Astrocyte (in vitro differentiated cells and primary cell): ENCODE measurements at regions not wholly inside any gene's neighbourhood (a gene's known extent, or its start where the extent isn't known, plus 50 kb on each side); places are given as distances from the start of the nearest gene placed in this dataset.

Experiments used
- DNase-seq: peaks from one replicate; pipeline ENCODE4 v3.0.0-alpha.2; 2010; ENCODE audit warnings: low read depth
- FAIRE-seq: peaks from 2 replicates; lab custom pipeline; 2011; peaks lifted over from hg19 to GRCh38; lab: Jason Lieb, UNC
- H2AFZ ChIP-seq: 2 replicates; pipeline ENCODE4 v1.6.0; 2012; ENCODE audit warnings: low read depth, low read length, inconsistent platforms
- H3K27ac ChIP-seq: 2 replicates; pipeline ENCODE4 v1.5.1; 2011; ENCODE audit warnings: low read depth, low read length, inconsistent platforms
- H3K27me3 ChIP-seq: 2 replicates; pipeline ENCODE4 v1.6.0; 2011; ENCODE audit warnings: low read length, inconsistent platforms; ENCODE audit not compliant: insufficient read depth
- H3K36me3 ChIP-seq: 2 replicates; pipeline ENCODE4 v1.5.1; 2011; ENCODE audit warnings: low read length, inconsistent platforms; ENCODE audit not compliant: insufficient read depth
- H3K4me1 ChIP-seq: 2 replicates; pipeline ENCODE4 v1.5.1; 2011; ENCODE audit warnings: low read length, inconsistent platforms; ENCODE audit not compliant: insufficient read depth
- H3K4me2 ChIP-seq: 2 replicates; pipeline ENCODE4 v1.6.0; 2012; ENCODE audit warnings: low read length, inconsistent platforms
- H3K4me3 ChIP-seq: 2 replicates; pipeline ENCODE4 v1.5.1; 2011; ENCODE audit warnings: low read depth, mild to moderate bottlenecking, low read length, inconsistent platforms; ENCODE audit not compliant: insufficient read depth
- H3K79me2 ChIP-seq: 2 replicates; pipeline ENCODE4 v1.6.0; 2012; ENCODE audit warnings: mild to moderate bottlenecking, low read length, inconsistent platforms; ENCODE audit not compliant: insufficient read depth
- H3K9ac ChIP-seq: 2 replicates; pipeline ENCODE4 v1.6.0; 2012; ENCODE audit warnings: mild to moderate bottlenecking, low read length, inconsistent platforms
- H3K9me3 ChIP-seq: 2 replicates; pipeline ENCODE4 v1.5.1; 2012; ENCODE audit warnings: low read depth, mild to moderate bottlenecking, low read length, inconsistent platforms; ENCODE audit not compliant: insufficient read depth
- H4K20me1 ChIP-seq: 2 replicates; pipeline ENCODE4 v1.6.0; 2012; ENCODE audit warnings: low read length, inconsistent platforms; ENCODE audit not compliant: insufficient read depth
- H3K27ac Mint-ChIP-seq: one replicate; pipeline ENCODE4 v1.8.0; 2021; ENCODE audit warnings: mild to moderate bottlenecking, mixed read lengths; ENCODE audit not compliant: unreplicated experiment
- H3K27me3 Mint-ChIP-seq: one replicate; pipeline ENCODE4 v1.8.0; 2021; ENCODE audit warnings: low read depth, mixed read lengths; ENCODE audit not compliant: unreplicated experiment
- H3K36me3 Mint-ChIP-seq: one replicate; pipeline ENCODE4 v1.8.0; 2021; ENCODE audit warnings: low read depth, mixed read lengths; ENCODE audit not compliant: unreplicated experiment
- H3K4me1 Mint-ChIP-seq: one replicate; pipeline ENCODE4 v1.8.0; 2021; ENCODE audit warnings: low read depth, mixed read lengths; ENCODE audit not compliant: unreplicated experiment
- H3K4me3 Mint-ChIP-seq: one replicate; pipeline ENCODE4 v1.8.0; 2021; ENCODE audit warnings: mild to moderate bottlenecking, moderate library complexity, mixed read lengths; ENCODE audit not compliant: unreplicated experiment
- H3K9me3 Mint-ChIP-seq: one replicate; pipeline ENCODE4 v1.8.0; 2021; ENCODE audit warnings: mild to moderate bottlenecking, mixed read lengths; ENCODE audit not compliant: unreplicated experiment
- EZH2 ChIP-seq: IDR thresholded peaks from 2 replicates; pipeline ENCODE4 v1.6.1; 2012; ENCODE audit warnings: mild to moderate bottlenecking, low read length, inconsistent platforms; ENCODE audit not compliant: insufficient read depth
- TF ChIP-seq, protein P1 (sequence below): IDR thresholded peaks from 2 replicates; pipeline ENCODE4 v1.5.1; 2011; ENCODE audit warnings: low read depth, mild to moderate bottlenecking, inconsistent platforms, low read length, moderate library complexity; ENCODE audit not compliant: insufficient read depth

DNA sequence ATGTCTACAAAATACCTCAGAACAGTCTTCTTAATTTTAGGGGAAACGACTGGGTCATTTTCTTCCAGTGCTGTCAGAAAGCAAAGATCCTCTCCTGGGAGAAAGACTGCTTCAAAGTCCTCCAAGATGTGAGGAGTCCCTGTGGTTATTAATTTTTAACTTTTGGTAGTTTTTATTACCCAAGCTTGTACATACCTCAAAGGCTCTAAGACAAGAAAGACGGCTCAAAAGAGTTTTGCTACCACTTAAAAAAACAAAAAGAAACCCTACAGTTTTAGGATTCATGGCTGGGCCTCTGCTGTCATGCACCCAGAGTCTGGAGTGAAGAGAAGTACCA lies 56.1 kb upstream of the APCDD1L start:
- no peaks in the 10 kb centered on the region for H3K36me3 ChIP-seq
- peak overlapping the region; percentile 47 for H3K4me2 ChIP-seq
- Mint-ChIP-seq H3K4me3 (no peak overlapping the region), H3K27me3 (peaks cover 3% of the 10 kb centered on the region), H3K4me1 (peaks cover 3% of the 10 kb centered on the region), H3K9me3 (no peaks in the 10 kb centered on the region), H3K36me3 (peaks cover 3% of the 10 kb centered on the region), H3K27ac (no peak overlapping the region)
- FAIRE-seq: no peak
- DNase-seq: no peak
- H2AFZ ChIP-seq: no peak overlapping the region
- no peaks in the 10 kb centered on the region for H3K9me3 ChIP-seq
- H4K20me1 ChIP-seq: no peaks in the 10 kb centered on the region
- no peak for TF ChIP-seq EZH2
- TF ChIP-seq, protein P1, sequence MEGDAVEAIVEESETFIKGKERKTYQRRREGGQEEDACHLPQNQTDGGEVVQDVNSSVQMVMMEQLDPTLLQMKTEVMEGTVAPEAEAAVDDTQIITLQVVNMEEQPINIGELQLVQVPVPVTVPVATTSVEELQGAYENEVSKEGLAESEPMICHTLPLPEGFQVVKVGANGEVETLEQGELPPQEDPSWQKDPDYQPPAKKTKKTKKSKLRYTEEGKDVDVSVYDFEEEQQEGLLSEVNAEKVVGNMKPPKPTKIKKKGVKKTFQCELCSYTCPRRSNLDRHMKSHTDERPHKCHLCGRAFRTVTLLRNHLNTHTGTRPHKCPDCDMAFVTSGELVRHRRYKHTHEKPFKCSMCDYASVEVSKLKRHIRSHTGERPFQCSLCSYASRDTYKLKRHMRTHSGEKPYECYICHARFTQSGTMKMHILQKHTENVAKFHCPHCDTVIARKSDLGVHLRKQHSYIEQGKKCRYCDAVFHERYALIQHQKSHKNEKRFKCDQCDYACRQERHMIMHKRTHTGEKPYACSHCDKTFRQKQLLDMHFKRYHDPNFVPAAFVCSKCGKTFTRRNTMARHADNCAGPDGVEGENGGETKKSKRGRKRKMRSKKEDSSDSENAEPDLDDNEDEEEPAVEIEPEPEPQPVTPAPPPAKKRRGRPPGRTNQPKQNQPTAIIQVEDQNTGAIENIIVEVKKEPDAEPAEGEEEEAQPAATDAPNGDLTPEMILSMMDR: no peak
- H3K9ac ChIP-seq: no peak overlapping the region
- no peak overlapping the region for H3K27ac ChIP-seq
- H3K27me3 ChIP-seq: peaks cover 2% of the 10 kb centered on the region
- H3K4me1 ChIP-seq: peaks cover 4% of the 10 kb centered on the region
- H3K4me3 ChIP-seq: no peak overlapping the region
- H3K79me2 ChIP-seq: no peaks in the 10 kb centered on the region

DNA sequence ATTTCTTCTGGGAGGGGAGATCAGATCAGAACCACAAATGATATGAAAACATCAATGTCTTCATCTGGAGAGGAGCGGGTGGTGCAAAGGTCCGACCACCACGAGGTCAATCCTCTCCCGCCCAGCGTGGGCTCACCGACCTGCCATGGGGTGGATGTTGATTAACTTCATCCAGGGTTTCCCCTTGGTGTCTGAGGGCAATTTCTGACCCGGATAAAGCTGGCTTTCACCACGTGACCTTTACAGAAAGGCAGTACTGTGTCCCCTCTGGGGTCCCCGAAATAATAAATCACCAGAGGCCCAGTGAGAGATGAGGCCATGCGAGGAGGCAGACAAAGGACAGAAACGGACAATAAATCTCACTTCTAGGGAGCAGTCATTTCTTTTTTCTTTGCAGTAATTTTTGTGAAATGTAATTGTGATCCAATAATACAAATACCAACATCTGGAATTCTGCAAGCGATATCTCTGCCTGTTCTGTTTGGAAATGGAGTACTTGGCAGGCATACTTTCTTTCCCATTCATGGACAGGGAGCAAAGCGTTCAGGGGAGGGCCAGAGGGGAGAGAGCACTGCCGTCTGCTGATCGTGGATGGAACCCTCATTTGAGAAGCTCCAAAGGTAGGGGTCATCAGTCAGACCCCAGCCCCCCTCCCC lies 55.1 kb upstream of the APCDD1L start:
- Histone ChIP-seq H3K4me1 (peaks cover 4% of the 10 kb centered on the region), H4K20me1 (no peaks in the 10 kb centered on the region), H3K4me2 (no peak overlapping the region), H3K27ac (no peak overlapping the region), H3K9me3 (no peaks in the 10 kb centered on the region), H3K4me3 (no peak overlapping the region), H3K36me3 (no peaks in the 10 kb centered on the region), H2AFZ (no peak overlapping the region), H3K9ac (no peak overlapping the region), H3K79me2 (no peaks in the 10 kb centered on the region), H3K27me3 (no peaks in the 10 kb centered on the region)
- Mint-ChIP-seq H3K4me3 (no peak overlapping the region), H3K27me3 (peaks cover 6% of the 10 kb centered on the region), H3K9me3 (no peaks in the 10 kb centered on the region), H3K4me1 (peaks cover 3% of the 10 kb centered on the region), H3K27ac (no peak overlapping the region), H3K36me3 (peaks cover 3% of the 10 kb centered on the region)
- FAIRE-seq: no peak
- DNase-seq: no peak
- TF ChIP-seq, protein P1: no peak
- no peak for TF ChIP-seq EZH2

DNA sequence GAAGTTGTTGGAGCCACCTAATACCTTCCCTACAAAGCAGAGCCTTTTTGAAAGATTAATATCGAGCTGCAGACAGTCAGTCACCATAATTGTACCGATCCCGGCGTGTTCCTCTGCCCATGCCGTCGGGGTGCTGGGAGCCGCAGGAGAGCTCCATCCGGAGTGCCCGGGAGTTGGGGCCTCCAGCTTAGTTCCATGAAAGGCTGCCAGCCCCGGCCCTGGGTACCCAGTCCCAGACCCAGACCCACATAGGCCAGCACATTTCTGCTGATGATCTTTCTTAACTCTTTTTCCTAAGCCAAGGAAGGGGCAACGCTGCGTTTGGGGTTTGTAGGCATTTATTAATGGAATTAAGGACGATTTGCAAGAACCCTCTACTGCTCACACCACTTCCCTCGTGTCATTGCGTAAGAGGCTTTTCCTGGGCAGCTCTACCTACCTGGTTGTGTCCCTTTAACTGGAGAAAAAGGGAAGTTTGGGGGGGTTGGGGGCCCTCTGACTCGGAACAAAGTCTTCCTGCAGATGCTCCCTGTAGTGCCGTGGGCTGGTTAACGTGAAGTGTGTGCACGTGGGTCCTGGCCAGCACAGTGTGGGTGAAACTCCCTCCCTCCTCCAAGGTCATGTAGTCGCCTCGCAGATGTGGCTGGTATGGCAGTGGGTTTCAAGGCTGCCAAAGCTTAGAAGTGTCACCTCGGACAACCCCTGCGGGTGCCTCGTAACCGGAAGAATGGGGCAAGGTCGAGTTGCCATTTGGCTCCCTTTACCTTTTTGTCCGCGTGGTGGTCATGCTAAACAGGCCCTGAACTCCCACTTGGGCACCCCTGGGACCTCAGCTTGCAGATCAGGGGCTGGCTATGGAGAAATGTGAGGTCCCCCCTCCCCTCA lies 54.3 kb upstream of the APCDD1L start:
- Histone ChIP-seq H3K79me2 (no peaks in the 10 kb centered on the region), H3K27me3 (no peaks in the 10 kb centered on the region), H3K4me1 (peaks cover 4% of the 10 kb centered on the region), H3K4me2 (no peak overlapping the region), H3K4me3 (no peak overlapping the region), H3K36me3 (no peaks in the 10 kb centered on the region), H4K20me1 (no peaks in the 10 kb centered on the region), H3K27ac (no peak overlapping the region), H3K9me3 (no peaks in the 10 kb centered on the region), H3K9ac (no peak overlapping the region), H2AFZ (no peak overlapping the region)
- no peaks in the 10 kb centered on the region for H3K9me3 Mint-ChIP-seq
- H3K27ac Mint-ChIP-seq: no peak overlapping the region
- H3K36me3 Mint-ChIP-seq: peaks cover 5% of the 10 kb centered on the region
- no peak for TF ChIP-seq EZH2
- TF ChIP-seq, protein P1: no peak
- FAIRE-seq (no peak), DNase-seq (no peak)
- H3K4me1 Mint-ChIP-seq: peaks cover 3% of the 10 kb centered on the region
- no peak overlapping the region for H3K4me3 Mint-ChIP-seq
- H3K27me3 Mint-ChIP-seq: peaks cover 6% of the 10 kb centered on the region
